Subcutaneous abdominal adipose tissue (tissue), 5 donors: ENCODE measurements at regions not wholly inside any gene's neighbourhood (a gene's known extent, or its start where the extent isn't known, plus 50 kb on each side); places are given as distances from the start of the nearest gene placed in this dataset.
A peak's percentile ranks its signal among the peaks of the same experiment; 100 is the strongest.

Experiments
- H3K27ac ChIP-seq: one replicate; pipeline ENCODE4 v1.7.0; 2013; ENCODE audit warnings: low read depth, mild to moderate bottlenecking, inconsistent platforms, low read length, moderate library complexity
- H3K27me3 ChIP-seq, 5 donors: one replicate each; pipeline ENCODE4 v1.7.0; 2013; ENCODE audit warnings: low read length in 5 of 5, inconsistent platforms in 1 of 5; ENCODE audit not compliant: control insufficient read depth in 5 of 5, insufficient read depth in 4 of 5
- H3K36me3 ChIP-seq, 5 donors: one replicate each; pipeline ENCODE4 v1.7.0; 2013; ENCODE audit warnings: low read length in 5 of 5; ENCODE audit not compliant: control insufficient read depth in 5 of 5, insufficient read depth in 5 of 5
- H3K4me1 ChIP-seq, 5 donors: one replicate each; pipeline ENCODE4 v1.7.0; 2013; ENCODE audit warnings: low read length in 5 of 5, mild to moderate bottlenecking in 3 of 5, moderate library complexity in 1 of 5; ENCODE audit not compliant: control insufficient read depth in 5 of 5, insufficient read depth in 5 of 5
- H3K4me3 ChIP-seq, 5 donors: one replicate each; pipeline ENCODE4 v1.7.0; 2013; ENCODE audit warnings: low read length in 5 of 5, low read depth in 1 of 5
- H3K9ac ChIP-seq, 5 donors: one replicate each; pipeline ENCODE4 v1.7.0; 2013; ENCODE audit warnings: low read length in 5 of 5, mild to moderate bottlenecking in 4 of 5, moderate library complexity in 3 of 5
- H3K9me3 ChIP-seq, 5 donors: one replicate each; pipeline ENCODE4 v1.7.0; 2013; ENCODE audit warnings: low read length in 5 of 5; ENCODE audit not compliant: control insufficient read depth in 5 of 5
- donor health status: healthy.
- donor health status: healthy.
- donor health status: healthy.
- donor health status: healthy.
- donor health status: healthy.

- H3K9me3 ChIP-seq, result no peaks in the 10 kb centered on the region
- no peak overlapping the region for H3K4me3 ChIP-seq
- no peaks in the 10 kb centered on the region for H3K36me3 ChIP-seq
- no peaks in the 10 kb centered on the region for H3K4me1 ChIP-seq
- no peak overlapping the region for H3K27ac ChIP-seq
- H3K27me3 ChIP-seq, result no peaks in the 10 kb centered on the region
- H3K9ac ChIP-seq, result no peak overlapping the region
These were observed 70.3 kb upstream of the ZFR start for GRCh38 chr5:32514806-32515205.

- Histone ChIP-seq H3K9me3 (no peaks in the 10 kb centered on the region), H3K4me3 (no peak overlapping the region), H3K27me3 (no peaks in the 10 kb centered on the region), H3K36me3 (no peaks in the 10 kb centered on the region), H3K9ac (no peak overlapping the region), H3K27ac (no peak overlapping the region), H3K4me1 (peaks cover 0 to 10% (median 6%) of the 10 kb centered on the region in 5 donors)
These were observed 68.4 kb upstream of the ZFR start for GRCh38 chr5:32512926-32513325.

- Histone ChIP-seq H3K36me3 (no peaks in the 10 kb centered on the region), H3K4me3 (no peak overlapping the region), H3K9me3 (no peaks in the 10 kb centered on the region), H3K27me3 (no peaks in the 10 kb centered on the region), H3K9ac (no peak overlapping the region), H3K27ac (no peak overlapping the region), H3K4me1 (peaks cover 0 to 20% (median 14%) of the 10 kb centered on the region in 5 donors)
These were observed 67.3 kb upstream of the ZFR start for GRCh38 chr5:32511776-32512374.

- Histone ChIP-seq H3K9ac (no peak overlapping the region), H3K4me1 (peaks cover 4 to 29% (median 22%) of the 10 kb centered on the region in 5 donors), H3K4me3 (no peak overlapping the region), H3K27ac (no peak overlapping the region), H3K27me3 (no peaks in the 10 kb centered on the region), H3K9me3 (no peaks in the 10 kb centered on the region), H3K36me3 (no peaks in the 10 kb centered on the region)
These were observed 66.3 kb upstream of the ZFR start for GRCh38 chr5:32510860-32511259.

GRCh38 chr5:32508806-32509805 is 64.6 kb upstream of the ZFR start:
- Histone ChIP-seq H3K4me3 (no peak overlapping the region), H3K9me3 (no peaks in the 10 kb centered on the region), H3K4me1 (peaks cover 12 to 45% (median 39%) of the 10 kb centered on the region in 5 donors), H3K36me3 (no peaks in the 10 kb centered on the region), H3K27ac (no peak overlapping the region), H3K9ac (no peak overlapping the region), H3K27me3 (no peaks in the 10 kb centered on the region)

GRCh38 chr5:32507738-32508434 is 63.3 kb upstream of the ZFR start:
- H3K27me3 ChIP-seq, result no peaks in the 10 kb centered on the region
- no peak overlapping the region for H3K4me3 ChIP-seq
- no peaks in the 10 kb centered on the region for H3K36me3 ChIP-seq
- peaks cover 12 to 49% (median 40%) of the 10 kb centered on the region in 5 donors for H3K4me1 ChIP-seq
- peak overlapping the region in 1 of 5 donors; percentile 60 for H3K9ac ChIP-seq
- peak overlapping the region; percentile 51 for H3K27ac ChIP-seq
- no peaks in the 10 kb centered on the region for H3K9me3 ChIP-seq

GRCh38 chr5:32506799-32507198 is 62.3 kb upstream of the ZFR start:
- Histone ChIP-seq H3K9ac (no peak overlapping the region), H3K27me3 (no peaks in the 10 kb centered on the region), H3K4me3 (no peak overlapping the region), H3K9me3 (no peaks in the 10 kb centered on the region), H3K27ac (peak overlapping the region; percentile 84), H3K4me1 (peaks cover 12 to 49% (median 40%) of the 10 kb centered on the region in 5 donors), H3K36me3 (no peaks in the 10 kb centered on the region)

GRCh38 chr5:32506201-32506661 is 61.7 kb upstream of the ZFR start:
- Histone ChIP-seq H3K36me3 (no peaks in the 10 kb centered on the region), H3K9ac (no peak overlapping the region), H3K27me3 (no peaks in the 10 kb centered on the region), H3K4me1 (peaks cover 12 to 49% (median 40%) of the 10 kb centered on the region in 5 donors), H3K27ac (peak overlapping the region; percentile 84), H3K9me3 (no peaks in the 10 kb centered on the region), H3K4me3 (no peak overlapping the region)

GRCh38 chr5:32505756-32506155 is 61.2 kb upstream of the ZFR start:
- peak overlapping the region in 1 of 5 donors; percentile 48 for H3K4me3 ChIP-seq
- peak overlapping the region in 1 of 5 donors; percentile 31 for H3K9ac ChIP-seq
- H3K36me3 ChIP-seq, result no peaks in the 10 kb centered on the region
- H3K27me3 ChIP-seq, result no peaks in the 10 kb centered on the region
- peaks cover 12 to 49% (median 40%) of the 10 kb centered on the region in 5 donors for H3K4me1 ChIP-seq
- H3K27ac ChIP-seq, result peak overlapping the region; percentile 84
- no peaks in the 10 kb centered on the region for H3K9me3 ChIP-seq
